ENCODE measurements at regions not wholly inside any gene's neighbourhood (a gene's known extent, or its start where the extent isn't known, plus 50 kb on each side); places are given as distances from the start of the nearest gene placed in this dataset.

DNA sequence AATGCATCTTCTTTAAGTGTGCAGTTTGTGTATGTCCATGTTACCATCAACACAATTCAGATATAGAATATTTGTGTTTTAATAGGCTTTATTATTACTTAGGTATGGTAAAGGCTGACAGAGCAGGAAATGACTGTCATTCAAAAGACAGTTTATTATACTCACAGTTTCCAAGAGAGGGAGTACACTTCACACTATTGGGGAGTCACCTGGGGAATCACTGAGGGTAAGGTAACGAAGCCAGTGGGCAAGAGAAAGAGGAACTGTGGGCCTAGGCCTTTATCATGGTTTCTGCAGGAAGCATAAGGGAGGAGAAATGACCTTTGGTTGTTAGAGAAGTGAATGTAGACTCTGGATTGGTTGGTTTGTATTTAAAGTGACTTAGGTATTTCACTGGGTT lies 235.1 kb upstream of the HCCS start:
- Histone ChIP-seq H3K4me3 (ENCODE audit: low read depth, low read length) (no peak overlapping the region), H3K27ac (ENCODE audit: insufficient read depth, low read length, poor library complexity, severe bottlenecking) (no peak overlapping the region), H3K27me3 (ENCODE audit: control insufficient read depth, insufficient read depth, low read length) (no peaks in the 10 kb centered on the region), H3K4me1 (ENCODE audit: control insufficient read depth, insufficient read depth, low read length, poor library complexity, severe bottlenecking) (no peaks in the 10 kb centered on the region), H3K36me3 (ENCODE audit: control insufficient read depth, insufficient read depth, low read length) (no peaks in the 10 kb centered on the region), H3K9me3 (ENCODE audit: control insufficient read depth in 2 of 2, low read length in 2 of 2) (no peaks in the 10 kb centered on the region)
- Mint-ChIP-seq H3K4me1 (no peaks in the 10 kb centered on the region), H3K4me3 (no peak overlapping the region), H3K9me3 (peaks cover 0 to 13% (median 0%) of the 10 kb centered on the region in 7 donors), H3K36me3 (no peaks in the 10 kb centered on the region), H3K27ac (no peak overlapping the region), H3K27me3 (no peaks in the 10 kb centered on the region)
- no peak for DNase-seq
- ATAC-seq (ENCODE audit: low read depth in 2 of 2) = no peak

DNA sequence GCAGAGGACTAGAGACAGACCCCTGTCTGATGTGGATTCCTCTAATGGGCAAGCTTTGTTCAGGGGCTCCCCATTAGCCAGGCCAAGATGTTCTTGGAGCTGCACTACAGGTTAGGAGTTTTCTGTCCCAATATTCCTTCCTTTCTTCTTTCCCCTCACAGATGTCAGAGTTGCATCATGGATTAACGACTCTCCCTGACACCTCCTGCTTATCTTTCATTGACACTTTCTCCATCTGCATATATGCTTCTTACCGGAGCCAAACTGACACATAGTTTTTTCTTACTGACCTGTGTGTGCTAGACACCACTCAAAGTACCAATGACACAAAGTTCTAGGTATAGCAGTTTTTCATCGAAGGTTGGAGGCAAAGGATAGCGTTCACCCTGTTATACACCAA lies 228.6 kb upstream of the HCCS start:
- Mint-ChIP-seq H3K27me3 (no peaks in the 10 kb centered on the region), H3K9me3 (peaks cover 0 to 5% (median 0%) of the 10 kb centered on the region in 7 donors), H3K4me1 (no peaks in the 10 kb centered on the region), H3K4me3 (no peak overlapping the region), H3K27ac (no peak overlapping the region), H3K36me3 (no peaks in the 10 kb centered on the region)
- H3K27me3 ChIP-seq (ENCODE audit: control insufficient read depth, insufficient read depth, low read length) = no peaks in the 10 kb centered on the region
- no peak overlapping the region for H3K4me3 ChIP-seq (ENCODE audit: low read depth, low read length)
- H3K4me1 ChIP-seq (ENCODE audit: control insufficient read depth, insufficient read depth, low read length, poor library complexity, severe bottlenecking) = no peaks in the 10 kb centered on the region
- no peaks in the 10 kb centered on the region for H3K9me3 ChIP-seq (ENCODE audit: control insufficient read depth in 2 of 2, low read length in 2 of 2)
- ATAC-seq (ENCODE audit: low read depth in 2 of 2) (no peak), DNase-seq (no peak)
- no peak overlapping the region for H3K27ac ChIP-seq (ENCODE audit: insufficient read depth, low read length, poor library complexity, severe bottlenecking)
- no peaks in the 10 kb centered on the region for H3K36me3 ChIP-seq (ENCODE audit: control insufficient read depth, insufficient read depth, low read length)

DNA sequence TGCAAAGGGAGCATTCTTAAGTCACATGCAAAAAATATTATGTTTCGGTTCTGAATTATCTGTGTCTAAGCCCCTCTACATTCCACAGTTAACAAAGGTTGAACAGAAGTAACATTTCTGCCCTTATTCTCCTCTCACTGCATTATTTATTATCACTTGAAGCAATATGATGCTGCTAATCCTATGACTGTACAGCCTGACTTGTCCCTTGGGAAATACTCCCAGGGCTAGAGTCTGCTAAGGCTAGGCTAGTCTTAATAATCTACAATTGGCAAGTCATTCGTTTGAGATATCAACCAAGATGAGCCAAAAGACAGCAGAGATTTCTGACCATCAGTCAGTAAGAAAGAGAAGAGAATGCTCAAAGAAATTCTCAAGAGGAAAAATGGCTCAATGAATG lies 226.9 kb upstream of the HCCS start:
- Mint-ChIP-seq H3K36me3 (no peaks in the 10 kb centered on the region), H3K4me1 (no peaks in the 10 kb centered on the region), H3K27ac (no peak overlapping the region), H3K9me3 (peaks cover 0 to 5% (median 2%) of the 10 kb centered on the region in 7 donors), H3K27me3 (no peaks in the 10 kb centered on the region), H3K4me3 (no peak overlapping the region)
- Histone ChIP-seq H3K4me3 (ENCODE audit: low read depth, low read length) (no peak overlapping the region), H3K9me3 (ENCODE audit: control insufficient read depth in 2 of 2, low read length in 2 of 2) (no peaks in the 10 kb centered on the region), H3K27ac (ENCODE audit: insufficient read depth, low read length, poor library complexity, severe bottlenecking) (no peak overlapping the region), H3K27me3 (ENCODE audit: control insufficient read depth, insufficient read depth, low read length) (no peaks in the 10 kb centered on the region), H3K36me3 (ENCODE audit: control insufficient read depth, insufficient read depth, low read length) (no peaks in the 10 kb centered on the region), H3K4me1 (ENCODE audit: control insufficient read depth, insufficient read depth, low read length, poor library complexity, severe bottlenecking) (no peaks in the 10 kb centered on the region)
- ATAC-seq (ENCODE audit: low read depth in 2 of 2) (no peak), DNase-seq (no peak)

DNA sequence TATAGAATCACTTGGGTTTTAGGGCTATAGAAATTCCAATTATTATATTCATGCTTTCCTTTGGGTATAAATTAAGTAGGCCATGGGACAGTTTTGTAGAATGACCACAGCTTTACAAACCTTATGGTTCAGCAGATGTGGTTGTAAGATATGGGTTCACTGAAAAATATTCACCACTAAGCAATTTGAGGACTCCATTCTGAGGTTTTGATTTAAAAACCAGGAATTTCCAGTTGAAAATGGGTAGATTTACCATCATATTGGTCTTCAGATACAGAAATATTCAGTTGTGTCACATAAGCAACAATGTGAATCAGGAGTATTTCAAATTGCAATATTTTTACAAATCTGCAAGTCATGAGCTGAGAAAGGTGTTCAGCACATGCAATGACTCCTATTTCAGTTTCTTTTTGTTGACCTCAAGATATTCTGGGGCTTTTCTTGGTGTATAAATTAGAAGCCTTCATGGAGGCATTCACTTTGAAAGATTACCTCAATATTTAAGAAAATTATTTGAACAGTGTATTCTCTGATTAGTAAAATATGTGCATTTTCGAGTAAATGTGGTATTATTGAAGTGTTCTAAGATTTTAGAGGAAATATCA lies 218.4 kb upstream of the HCCS start:
- DNase-seq (no peak), ATAC-seq (ENCODE audit: low read depth in 2 of 2) (no peak)

DNA sequence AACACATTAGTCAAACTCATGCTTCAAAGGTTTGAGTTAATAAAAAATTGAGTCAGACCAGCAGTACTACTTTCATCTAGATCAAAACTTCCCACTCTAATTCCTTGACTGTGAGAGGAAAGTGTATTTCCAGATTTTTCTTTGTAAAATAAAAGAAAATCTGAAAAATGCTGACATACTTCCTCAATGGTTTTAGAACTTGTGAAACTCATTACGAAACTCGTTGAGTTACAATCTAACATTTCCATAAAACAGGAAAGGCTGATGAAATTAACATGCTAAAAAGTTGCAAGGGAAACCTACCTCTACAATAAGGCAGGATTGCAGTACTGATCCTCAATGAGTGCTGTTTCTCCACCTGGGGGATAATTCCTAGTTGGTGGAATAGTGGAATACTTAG lies 217.8 kb upstream of the HCCS start:
- Histone ChIP-seq H3K4me1 (ENCODE audit: control insufficient read depth, insufficient read depth, low read length, poor library complexity, severe bottlenecking) (no peaks in the 10 kb centered on the region), H3K27me3 (ENCODE audit: control insufficient read depth, insufficient read depth, low read length) (no peaks in the 10 kb centered on the region), H3K9me3 (ENCODE audit: control insufficient read depth in 2 of 2, low read length in 2 of 2) (peaks cover 0 to 3% of the 10 kb centered on the region in 2 experiments), H3K4me3 (ENCODE audit: low read depth, low read length) (no peak overlapping the region), H3K36me3 (ENCODE audit: control insufficient read depth, insufficient read depth, low read length) (no peaks in the 10 kb centered on the region), H3K27ac (ENCODE audit: insufficient read depth, low read length, poor library complexity, severe bottlenecking) (no peak overlapping the region)
- Mint-ChIP-seq H3K36me3 (no peaks in the 10 kb centered on the region), H3K27me3 (no peaks in the 10 kb centered on the region), H3K4me1 (no peaks in the 10 kb centered on the region), H3K27ac (no peak overlapping the region), H3K9me3 (peaks cover 0 to 3% (median 0%) of the 10 kb centered on the region in 7 donors), H3K4me3 (no peak overlapping the region)
- ATAC-seq (ENCODE audit: low read depth in 2 of 2) (no peak), DNase-seq (no peak)

More for the DNA sequence above, 218.4 kb upstream of the HCCS start:
- no peaks in the 10 kb centered on the region for H3K36me3 ChIP-seq (ENCODE audit: control insufficient read depth, insufficient read depth, low read length)
- peaks cover 0 to 4% (median 0%) of the 10 kb centered on the region in 7 donors for H3K9me3 Mint-ChIP-seq
- no peaks in the 10 kb centered on the region for H3K27me3 Mint-ChIP-seq
- H3K27ac Mint-ChIP-seq = no peak overlapping the region
- no peaks in the 10 kb centered on the region for H3K36me3 Mint-ChIP-seq
- H3K27me3 ChIP-seq (ENCODE audit: control insufficient read depth, insufficient read depth, low read length) = no peaks in the 10 kb centered on the region
- no peak overlapping the region for H3K4me3 Mint-ChIP-seq
- no peak overlapping the region for H3K4me3 ChIP-seq (ENCODE audit: low read depth, low read length)
- H3K4me1 Mint-ChIP-seq = no peaks in the 10 kb centered on the region
- no peak overlapping the region for H3K27ac ChIP-seq (ENCODE audit: insufficient read depth, low read length, poor library complexity, severe bottlenecking)
- no peaks in the 10 kb centered on the region for H3K4me1 ChIP-seq (ENCODE audit: control insufficient read depth, insufficient read depth, low read length, poor library complexity, severe bottlenecking)
- peaks cover 0 to 3% of the 10 kb centered on the region in 2 experiments for H3K9me3 ChIP-seq (ENCODE audit: control insufficient read depth in 2 of 2, low read length in 2 of 2)

DNA sequence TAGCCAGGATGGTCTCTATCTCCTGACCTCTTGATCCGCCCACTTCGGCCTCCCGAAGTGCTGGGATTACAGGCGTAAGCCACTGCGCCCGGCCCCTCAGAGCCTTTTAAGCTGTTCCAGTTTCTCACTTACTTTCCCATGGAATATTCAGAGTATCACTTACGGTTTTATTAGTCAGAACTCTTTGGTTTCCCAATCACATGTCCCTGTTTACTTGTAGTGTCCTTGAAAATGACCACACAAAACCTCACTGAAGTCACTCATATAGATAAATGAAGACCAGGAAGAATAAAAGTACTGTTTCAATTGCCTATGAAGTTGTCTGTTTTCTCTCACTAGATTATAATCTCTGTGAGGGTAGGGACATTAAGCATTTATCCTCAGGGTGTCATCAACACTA lies 217.2 kb upstream of the HCCS start:
- H3K27ac Mint-ChIP-seq = no peak overlapping the region

DNA sequence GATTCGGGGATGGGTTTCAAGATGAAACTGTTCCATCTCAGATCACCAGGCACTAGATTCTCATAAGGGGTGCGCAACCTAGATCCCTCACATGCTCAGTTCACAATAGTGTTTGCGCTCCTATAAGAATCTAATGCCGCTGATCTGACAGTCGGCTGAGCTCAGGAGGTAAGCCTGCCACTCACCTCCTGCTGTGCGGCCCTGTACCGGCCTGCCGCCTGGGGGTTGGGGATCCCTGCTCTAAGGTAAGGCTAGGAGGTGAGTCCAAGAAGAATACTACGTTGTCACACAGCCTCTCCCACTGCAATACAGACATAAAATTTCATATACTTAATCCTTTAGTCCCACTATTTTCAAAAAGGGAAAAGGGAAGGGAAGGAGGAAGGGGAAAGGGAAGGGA lies 213.4 kb upstream of the HCCS start:
- Mint-ChIP-seq H3K4me3 (no peak overlapping the region), H3K27me3 (no peaks in the 10 kb centered on the region), H3K9me3 (peaks cover 0 to 4% (median 0%) of the 10 kb centered on the region in 7 donors)

More for the DNA sequence above, 217.2 kb upstream of the HCCS start:
- H3K4me3 Mint-ChIP-seq = no peak overlapping the region
- Histone ChIP-seq H3K27me3 (ENCODE audit: control insufficient read depth, insufficient read depth, low read length) (no peaks in the 10 kb centered on the region), H3K27ac (ENCODE audit: insufficient read depth, low read length, poor library complexity, severe bottlenecking) (no peak overlapping the region), H3K36me3 (ENCODE audit: control insufficient read depth, insufficient read depth, low read length) (no peaks in the 10 kb centered on the region), H3K4me1 (ENCODE audit: control insufficient read depth, insufficient read depth, low read length, poor library complexity, severe bottlenecking) (no peaks in the 10 kb centered on the region), H3K9me3 (ENCODE audit: control insufficient read depth in 2 of 2, low read length in 2 of 2) (peaks cover 0 to 3% of the 10 kb centered on the region in 2 experiments), H3K4me3 (ENCODE audit: low read depth, low read length) (no peak overlapping the region)
- peaks cover 0 to 3% (median 0%) of the 10 kb centered on the region in 7 donors for H3K9me3 Mint-ChIP-seq
- H3K4me1 Mint-ChIP-seq = no peaks in the 10 kb centered on the region
- DNase-seq (no peak), ATAC-seq (ENCODE audit: low read depth in 2 of 2) (no peak)
- no peaks in the 10 kb centered on the region for H3K27me3 Mint-ChIP-seq
- H3K36me3 Mint-ChIP-seq = no peaks in the 10 kb centered on the region

DNA sequence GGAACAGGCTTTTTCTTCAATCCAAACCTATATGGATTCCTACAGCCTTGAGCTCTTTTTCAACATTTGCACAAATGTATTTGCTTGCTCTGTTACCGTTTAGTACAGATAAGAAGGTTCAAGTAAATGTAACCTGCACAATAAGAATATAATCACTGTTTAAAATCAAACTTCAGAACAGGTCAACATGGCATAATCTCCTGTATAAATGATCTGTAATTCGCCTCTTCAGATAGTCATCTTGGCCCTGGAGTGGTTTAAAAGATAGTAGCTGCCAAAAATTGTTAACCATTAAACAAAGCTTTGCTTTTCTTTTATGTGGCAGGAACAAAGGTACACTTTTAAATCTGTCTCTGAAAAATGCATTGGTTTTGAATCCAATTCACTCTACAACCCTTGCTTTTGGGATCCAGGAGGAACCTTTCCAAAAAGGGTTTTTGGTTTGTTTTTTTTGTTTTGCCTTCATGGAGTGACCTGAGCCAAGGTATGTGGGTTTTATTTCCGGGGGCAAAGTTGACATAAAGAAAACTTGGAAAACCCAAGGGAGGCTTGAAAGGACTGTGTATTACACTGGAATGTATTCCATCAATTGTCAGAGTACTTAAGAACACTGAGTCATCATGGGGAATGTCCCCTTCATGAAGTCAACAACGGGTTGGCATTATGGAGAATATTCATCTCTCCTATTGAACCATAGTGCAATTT lies 210.4 kb upstream of the HCCS start:
- no peak for ATAC-seq (ENCODE audit: low read depth in 2 of 2)
- Mint-ChIP-seq H3K27ac (no peak overlapping the region), H3K4me1 (no peaks in the 10 kb centered on the region), H3K9me3 (peaks cover 0 to 10% (median 5%) of the 10 kb centered on the region in 7 donors), H3K27me3 (no peaks in the 10 kb centered on the region), H3K36me3 (no peaks in the 10 kb centered on the region), H3K4me3 (no peak overlapping the region)
- Histone ChIP-seq H3K4me3 (ENCODE audit: low read depth, low read length) (no peak overlapping the region), H3K27me3 (ENCODE audit: control insufficient read depth, insufficient read depth, low read length) (no peaks in the 10 kb centered on the region), H3K27ac (ENCODE audit: insufficient read depth, low read length, poor library complexity, severe bottlenecking) (no peak overlapping the region), H3K4me1 (ENCODE audit: control insufficient read depth, insufficient read depth, low read length, poor library complexity, severe bottlenecking) (no peaks in the 10 kb centered on the region), H3K9me3 (ENCODE audit: control insufficient read depth in 2 of 2, low read length in 2 of 2) (no peaks in the 10 kb centered on the region), H3K36me3 (ENCODE audit: control insufficient read depth, insufficient read depth, low read length) (no peaks in the 10 kb centered on the region)
- DNase-seq = no peak

More for the DNA sequence above, 213.4 kb upstream of the HCCS start:
- H3K36me3 Mint-ChIP-seq = no peaks in the 10 kb centered on the region
- Histone ChIP-seq H3K27me3 (ENCODE audit: control insufficient read depth, insufficient read depth, low read length) (no peaks in the 10 kb centered on the region), H3K36me3 (ENCODE audit: control insufficient read depth, insufficient read depth, low read length) (no peaks in the 10 kb centered on the region), H3K27ac (ENCODE audit: insufficient read depth, low read length, poor library complexity, severe bottlenecking) (no peak overlapping the region), H3K4me1 (ENCODE audit: control insufficient read depth, insufficient read depth, low read length, poor library complexity, severe bottlenecking) (no peaks in the 10 kb centered on the region), H3K4me3 (ENCODE audit: low read depth, low read length) (no peak overlapping the region), H3K9me3 (ENCODE audit: control insufficient read depth in 2 of 2, low read length in 2 of 2) (no peaks in the 10 kb centered on the region)
- DNase-seq (no peak), ATAC-seq (ENCODE audit: low read depth in 2 of 2) (no peak)
- no peaks in the 10 kb centered on the region for H3K4me1 Mint-ChIP-seq
- H3K27ac Mint-ChIP-seq = no peak overlapping the region
